Stomach smooth muscle (tissue), 2 donors: ENCODE measurements at regions not wholly inside any gene's neighbourhood (a gene's known extent, or its start where the extent isn't known, plus 50 kb on each side); places are given as distances from the start of the nearest gene placed in this dataset.

Experiments used
- H3K27ac ChIP-seq: one replicate; pipeline ENCODE4 v1.7.0; 2013; ENCODE audit warnings: mild to moderate bottlenecking, low read length, inconsistent platforms
- H3K27me3 ChIP-seq, 2 donors: one replicate each; pipeline ENCODE4 v1.7.0; 2013; ENCODE audit warnings: low read length in 2 of 2; ENCODE audit not compliant: insufficient read depth in 2 of 2, control insufficient read depth in 1 of 2
- H3K36me3 ChIP-seq, 2 donors: one replicate each; pipeline ENCODE4 v1.7.0; 2013; ENCODE audit warnings: low read length in 2 of 2; ENCODE audit not compliant: control insufficient read depth in 2 of 2, insufficient read depth in 2 of 2
- H3K4me1 ChIP-seq: one replicate; pipeline ENCODE4 v1.7.0; 2013; ENCODE audit warnings: low read length; ENCODE audit not compliant: control insufficient read depth, insufficient read depth
- H3K4me3 ChIP-seq, 2 donors: one replicate each; pipeline ENCODE4 v1.7.0; 2013; ENCODE audit warnings: low read length in 2 of 2
- H3K9ac ChIP-seq, 2 donors: one replicate each; pipeline ENCODE4 v1.7.0; 2013; ENCODE audit warnings: low read length in 2 of 2, mild to moderate bottlenecking in 1 of 2
- H3K9me3 ChIP-seq, 2 donors: one replicate each; pipeline ENCODE4 v1.7.0; 2013; ENCODE audit warnings: low read length in 2 of 2; ENCODE audit not compliant: control insufficient read depth in 2 of 2
- donor health status: healthy.
- donor health status: Pancreatic carcinoma.

GRCh38 chr21:20944139-20944538, 54.1 kb upstream of the NCAM2 start:
- Histone ChIP-seq H3K4me1 (no peaks in the 10 kb centered on the region), H3K9ac (no peak overlapping the region), H3K27me3 (no peaks in the 10 kb centered on the region), H3K27ac (no peak overlapping the region), H3K9me3 (no peaks in the 10 kb centered on the region), H3K36me3 (no peaks in the 10 kb centered on the region), H3K4me3 (no peak overlapping the region)

- Histone ChIP-seq H3K36me3 (no peaks in the 10 kb centered on the region), H3K9ac (no peak overlapping the region), H3K27me3 (no peaks in the 10 kb centered on the region), H3K4me3 (no peak overlapping the region), H3K9me3 (no peaks in the 10 kb centered on the region), H3K27ac (no peak overlapping the region), H3K4me1 (no peaks in the 10 kb centered on the region)
Measured at GRCh38 chr21:20946701-20947100, 51.5 kb upstream of the NCAM2 start.
